Thymus (tissue), 11 donors: ENCODE measurements at regions not wholly inside any gene's neighbourhood (a gene's known extent, or its start where the extent isn't known, plus 50 kb on each side); places are given as distances from the start of the nearest gene placed in this dataset.

Source experiments
- DNase-seq, 9 donors: peaks; one replicate each; pipeline ENCODE4 v3.0.0-alpha.2; 2013; ENCODE audit warnings: low spot score in 9 of 9, low read depth in 6 of 9, missing footprints in 1 of 9
- H3K27ac ChIP-seq, 2 donors: one replicate each; pipeline ENCODE4 v1.5.1; 2013; ENCODE audit warnings: control low read depth in 1 of 2, low read depth in 1 of 2, low read length in 1 of 2, mild to moderate bottlenecking in 1 of 2, moderate library complexity in 1 of 2
- H3K27me3 ChIP-seq, 2 donors: one replicate each; pipeline ENCODE4 v1.5.1; 2013; ENCODE audit warnings: low read length in 1 of 2; ENCODE audit not compliant: control insufficient read depth in 2 of 2, insufficient read depth in 1 of 2
- H3K36me3 ChIP-seq, 2 donors: one replicate each; pipeline ENCODE4 v1.5.1; 2013; ENCODE audit warnings: low read length in 1 of 2, mild to moderate bottlenecking in 1 of 2, moderate library complexity in 1 of 2; ENCODE audit not compliant: control insufficient read depth in 2 of 2, insufficient read depth in 2 of 2
- H3K4me1 ChIP-seq, 2 donors: one replicate each; pipeline ENCODE4 v1.5.1; 2013; ENCODE audit warnings: low read length in 2 of 2; ENCODE audit not compliant: control insufficient read depth in 2 of 2, insufficient read depth in 2 of 2
- H3K4me3 ChIP-seq, 2 donors: one replicate each; pipeline ENCODE4 v1.5.1; 2013; ENCODE audit warnings: low read length in 2 of 2, control low read depth in 1 of 2, mild to moderate bottlenecking in 1 of 2
- H3K9me3 ChIP-seq, 2 donors: one replicate each; pipeline ENCODE4 v1.5.1; 2013; ENCODE audit warnings: low read length in 1 of 2, mild to moderate bottlenecking in 1 of 2; ENCODE audit not compliant: control insufficient read depth in 2 of 2, insufficient read depth in 1 of 2
- WGBS: extraction: QIAGEN DNeasy Blood & Tissue Kit; methylation state at CpG from one replicate; pipeline ENCODE4 v1.1.7; 2013; 5-methylcytosine and 5-hydroxymethylcytosine counted together
- donor health status: healthy.

GRCh38 chr10:78935697-78936407 lies 132.9 kb upstream of the ZMIZ1 start:
- DNase-seq = no peak
- H3K27ac ChIP-seq = no peak overlapping the region
- WGBS = 95% methylated on average over 12 of the region's 12 CpGs

GRCh38 chr10:78936412-78937342 lies 132.1 kb upstream of the ZMIZ1 start:
- no peak overlapping the region for H3K4me3 ChIP-seq
- H3K27ac ChIP-seq = no peak overlapping the region
- H3K4me1 ChIP-seq = peaks cover 0 to 7% of the 10 kb centered on the region in 2 donors
- no peaks in the 10 kb centered on the region for H3K27me3 ChIP-seq
- DNase-seq = no peak
- 97% methylated on average over 13 of the region's 13 CpGs for WGBS
- no peaks in the 10 kb centered on the region for H3K36me3 ChIP-seq
- no peaks in the 10 kb centered on the region for H3K9me3 ChIP-seq

More at GRCh38 chr10:78935697-78936407, 132.9 kb upstream of the ZMIZ1 start:
- no peak overlapping the region for H3K4me3 ChIP-seq
- H3K27me3 ChIP-seq = peaks cover 0 to 3% of the 10 kb centered on the region in 2 donors
- H3K4me1 ChIP-seq = peaks cover 0 to 7% of the 10 kb centered on the region in 2 donors
- H3K9me3 ChIP-seq = no peaks in the 10 kb centered on the region
- H3K36me3 ChIP-seq = no peaks in the 10 kb centered on the region

- WGBS = 67% methylated on average over 5 of the region's 5 CpGs
- DNase-seq = no peak
- peaks cover 0 to 7% of the 10 kb centered on the region in 2 donors for H3K4me1 ChIP-seq
Measured at GRCh38 chr10:78937393-78937792, 131.4 kb upstream of the ZMIZ1 start.

GRCh38 chr10:78937800-78938694 lies 130.7 kb upstream of the ZMIZ1 start:
- Histone ChIP-seq H3K36me3 (no peaks in the 10 kb centered on the region), H3K9me3 (no peaks in the 10 kb centered on the region), H3K4me3 (no peak overlapping the region), H3K27me3 (no peaks in the 10 kb centered on the region), H3K4me1 (peaks cover 0 to 7% of the 10 kb centered on the region in 2 donors), H3K27ac (no peak overlapping the region)
- 76% methylated on average over 10 of the region's 10 CpGs for WGBS
- DNase-seq = peak in 6 of 9 donors; percentile 19 to 60 (median 22)

More at GRCh38 chr10:78937393-78937792, 131.4 kb upstream of the ZMIZ1 start:
- H3K27ac ChIP-seq = no peak overlapping the region
- no peaks in the 10 kb centered on the region for H3K27me3 ChIP-seq
- H3K4me3 ChIP-seq = no peak overlapping the region
- no peaks in the 10 kb centered on the region for H3K36me3 ChIP-seq
- H3K9me3 ChIP-seq = no peaks in the 10 kb centered on the region

GRCh38 chr10:78938695-78939672 lies 129.8 kb upstream of the ZMIZ1 start:
- Histone ChIP-seq H3K9me3 (no peaks in the 10 kb centered on the region), H3K4me3 (no peak overlapping the region), H3K27me3 (no peaks in the 10 kb centered on the region), H3K4me1 (peaks cover 0 to 7% of the 10 kb centered on the region in 2 donors), H3K36me3 (no peaks in the 10 kb centered on the region), H3K27ac (no peak overlapping the region)
- WGBS = 97% methylated on average over 11 of the region's 11 CpGs
- no peak for DNase-seq

- DNase-seq = no peak
- Histone ChIP-seq H3K9me3 (no peaks in the 10 kb centered on the region), H3K27ac (no peak overlapping the region), H3K36me3 (no peaks in the 10 kb centered on the region), H3K27me3 (no peaks in the 10 kb centered on the region), H3K4me1 (peaks cover 2 to 32% of the 10 kb centered on the region in 2 donors), H3K4me3 (no peak overlapping the region)
- 95% methylated on average over 4 of the region's 4 CpGs for WGBS
Measured at GRCh38 chr10:78942091-78942501, 126.7 kb upstream of the ZMIZ1 start.

- no peak overlapping the region for H3K4me3 ChIP-seq
- no peaks in the 10 kb centered on the region for H3K36me3 ChIP-seq
- peaks cover 2 to 26% of the 10 kb centered on the region in 2 donors for H3K4me1 ChIP-seq
- WGBS = 66% methylated on average over 3 of the region's 3 CpGs
- peak; percentile 20 to 83 (median 47) for DNase-seq
- no peaks in the 10 kb centered on the region for H3K9me3 ChIP-seq
- H3K27ac ChIP-seq = peak overlapping the region; percentile 74 to 88
- no peaks in the 10 kb centered on the region for H3K27me3 ChIP-seq
Measured at GRCh38 chr10:78944723-78945312, 123.9 kb upstream of the ZMIZ1 start.
